Trophoblast cell (in vitro differentiated cells and primary cell): ENCODE measurements at regions not wholly inside any gene's neighbourhood (a gene's known extent, or its start where the extent isn't known, plus 50 kb on each side); places are given as distances from the start of the nearest gene placed in this dataset.

Source experiments
- DNase-seq, 2 donors: peaks; one replicate each; pipeline ENCODE4 v3.0.0-alpha.2; 2016
- H2AFZ ChIP-seq: 2 replicates; pipeline ENCODE4 v1.6.1; 2013; ENCODE audit warnings: low read length, moderate library complexity, mild to moderate bottlenecking; ENCODE audit not compliant: insufficient read depth, poor library complexity
- H2AK5ac ChIP-seq: 2 replicates; pipeline ENCODE4 v1.6.1; 2013; ENCODE audit warnings: mild to moderate bottlenecking, low read length
- H2BK120ac ChIP-seq: 2 replicates; pipeline ENCODE4 v1.6.1; 2013; ENCODE audit warnings: low read length, mild to moderate bottlenecking, moderate library complexity; ENCODE audit not compliant: insufficient read depth, poor library complexity
- H2BK12ac ChIP-seq: 2 replicates; pipeline ENCODE4 v1.6.1; 2013; ENCODE audit warnings: mild to moderate bottlenecking, low read length, moderate library complexity
- H2BK5ac ChIP-seq: 2 replicates; pipeline ENCODE4 v1.6.1; 2013; ENCODE audit warnings: low read length, low read depth, moderate library complexity, mild to moderate bottlenecking; ENCODE audit not compliant: poor library complexity
- H3K14ac ChIP-seq: 2 replicates; pipeline ENCODE4 v1.6.1; 2013; ENCODE audit warnings: mild to moderate bottlenecking, low read length
- H3K18ac ChIP-seq: 2 replicates; pipeline ENCODE4 v1.6.1; 2013; ENCODE audit warnings: mild to moderate bottlenecking, low read length
- H3K23ac ChIP-seq: 2 replicates; pipeline ENCODE4 v1.6.1; 2013; ENCODE audit warnings: low read length
- H3K27ac ChIP-seq: 2 replicates; pipeline ENCODE4 v1.5.1; 2013; ENCODE audit warnings: low read depth, mild to moderate bottlenecking, inconsistent platforms, low read length, moderate library complexity
- H3K27me3 ChIP-seq: 2 replicates; pipeline ENCODE4 v1.6.1; 2013; ENCODE audit warnings: inconsistent platforms, mild to moderate bottlenecking, low read length, moderate library complexity; ENCODE audit not compliant: insufficient read depth
- H3K36me3 ChIP-seq, 2 experiments: 1 replicate in 1 of 2; 2 replicates in 1 of 2; pipeline ENCODE4 v1.6.1; 2013; ENCODE audit warnings: low read length in 2 of 2, mild to moderate bottlenecking in 2 of 2, moderate library complexity in 1 of 2; ENCODE audit not compliant: insufficient read depth in 2 of 2, control insufficient read depth in 1 of 2
- H3K4ac ChIP-seq: 2 replicates; pipeline ENCODE4 v1.6.1; 2013; ENCODE audit warnings: low read depth, mild to moderate bottlenecking, low read length, moderate library complexity
- H3K4me1 ChIP-seq, 2 experiments: 1 replicate in 1 of 2; 2 replicates in 1 of 2; pipeline ENCODE4 v1.6.1; 2013; ENCODE audit warnings: low read length in 2 of 2, mild to moderate bottlenecking in 2 of 2, moderate library complexity in 1 of 2; ENCODE audit not compliant: insufficient read depth in 2 of 2, control insufficient read depth in 1 of 2
- H3K4me2 ChIP-seq: 2 replicates; pipeline ENCODE4 v1.6.1; 2013; ENCODE audit warnings: inconsistent platforms, mild to moderate bottlenecking, low read length, moderate library complexity
- H3K4me3 ChIP-seq: 2 replicates; pipeline ENCODE4 v1.5.1; 2013; ENCODE audit warnings: mild to moderate bottlenecking, low read depth, low read length, inconsistent platforms
- H3K79me1 ChIP-seq: one replicate; pipeline ENCODE4 v1.6.1; 2013; ENCODE audit warnings: low read length
- H3K79me2 ChIP-seq: 2 replicates; pipeline ENCODE4 v1.6.1; 2013; ENCODE audit warnings: low read length, mild to moderate bottlenecking; ENCODE audit not compliant: control insufficient read depth, insufficient read depth, poor library complexity
- H3K9ac ChIP-seq: 2 replicates; pipeline ENCODE4 v1.6.1; 2013; ENCODE audit warnings: mild to moderate bottlenecking, low read length
- H3K9me3 ChIP-seq: 2 replicates; pipeline ENCODE4 v1.6.1; 2013; ENCODE audit warnings: low read depth, mild to moderate bottlenecking, control low read depth, inconsistent platforms, low read length; ENCODE audit not compliant: insufficient read depth
- H4K12ac ChIP-seq: 2 replicates; pipeline ENCODE4 v1.6.1; 2013; ENCODE audit warnings: low read depth, mild to moderate bottlenecking, low read length, moderate library complexity
- H4K8ac ChIP-seq: 2 replicates; pipeline ENCODE4 v1.6.1; 2013; ENCODE audit warnings: low read depth, mild to moderate bottlenecking, low read length, moderate library complexity
- H4K91ac ChIP-seq: one replicate; pipeline ENCODE4 v1.6.1; 2013; ENCODE audit warnings: low read depth, mild to moderate bottlenecking, low read length, moderate library complexity
- WGBS: extraction: QIAGEN DNeasy Blood & Tissue Kit; methylation state at CpG from one replicate; pipeline ENCODE4 v1.1.7; 2013; ENCODE audit warnings: missing lambda C conversion rate; ENCODE audit not compliant: insufficient read length, insufficient coverage; ENCODE audit errors: extremely low coverage; 5-methylcytosine and 5-hydroxymethylcytosine counted together

- DNase-seq = no peak
- H3K9me3 ChIP-seq = no peaks in the 10 kb centered on the region
- no peak overlapping the region for H3K4me2 ChIP-seq
- no peak overlapping the region for H3K4ac ChIP-seq
- no CpG with 5 or more reads among the region's 3 CpGs for WGBS
- H4K91ac ChIP-seq = no peak overlapping the region
- H3K36me3 ChIP-seq = no peaks in the 10 kb centered on the region
- H3K79me2 ChIP-seq = no peaks in the 10 kb centered on the region
- H3K4me1 ChIP-seq = no peaks in the 10 kb centered on the region
- no peak overlapping the region for H3K23ac ChIP-seq
- H3K27ac ChIP-seq = no peak overlapping the region
- H3K9ac ChIP-seq = no peak overlapping the region
- H3K14ac ChIP-seq = no peak overlapping the region
- H4K12ac ChIP-seq = no peak overlapping the region
- H2BK12ac ChIP-seq = no peak overlapping the region
- H2AK5ac ChIP-seq = no peak overlapping the region
- no peaks in the 10 kb centered on the region for H3K79me1 ChIP-seq
- H2AFZ ChIP-seq = no peak overlapping the region
- H4K8ac ChIP-seq = no peak overlapping the region
- H2BK120ac ChIP-seq = no peak overlapping the region
- H3K18ac ChIP-seq = no peak overlapping the region
- H2BK5ac ChIP-seq = no peak overlapping the region
- H3K4me3 ChIP-seq = no peak overlapping the region
- H3K27me3 ChIP-seq = no peaks in the 10 kb centered on the region
Measured at GRCh38 chr2:67970542-67970941, 92.3 kb downstream of the C1D start.

GRCh38 chr2:67974559-67975430 lies 88.0 kb downstream of the C1D start:
- Histone ChIP-seq H3K14ac (no peak overlapping the region), H3K27ac (no peak overlapping the region), H3K27me3 (no peaks in the 10 kb centered on the region), H3K18ac (no peak overlapping the region), H3K36me3 (no peaks in the 10 kb centered on the region), H2BK5ac (no peak overlapping the region), H4K12ac (no peak overlapping the region), H3K9me3 (peaks cover 2% of the 10 kb centered on the region), H4K91ac (no peak overlapping the region), H4K8ac (no peak overlapping the region), H2BK120ac (no peak overlapping the region), H3K79me2 (no peaks in the 10 kb centered on the region), H3K23ac (no peak overlapping the region), H2AK5ac (no peak overlapping the region), H3K4me2 (no peak overlapping the region), H2BK12ac (no peak overlapping the region), H3K4ac (no peak overlapping the region), H3K9ac (no peak overlapping the region), H3K79me1 (no peaks in the 10 kb centered on the region), H3K4me1 (no peaks in the 10 kb centered on the region), H2AFZ (no peak overlapping the region), H3K4me3 (no peak overlapping the region)
- peak in 1 of 2 donors; percentile 16 for DNase-seq
- no CpG with 5 or more reads among the region's 7 CpGs for WGBS

- no peak overlapping the region for H2AFZ ChIP-seq
- no peak overlapping the region for H3K9ac ChIP-seq
- H3K18ac ChIP-seq = no peak overlapping the region
- no peak overlapping the region for H4K12ac ChIP-seq
- no peak overlapping the region for H3K27ac ChIP-seq
- H3K27me3 ChIP-seq = no peaks in the 10 kb centered on the region
- no peak overlapping the region for H4K91ac ChIP-seq
- H4K8ac ChIP-seq = no peak overlapping the region
- H3K23ac ChIP-seq = no peak overlapping the region
- WGBS = no CpG with 5 or more reads among the region's 1 CpG
- no peak overlapping the region for H3K4me2 ChIP-seq
- DNase-seq = no peak
- H3K4ac ChIP-seq = no peak overlapping the region
- H3K79me2 ChIP-seq = no peaks in the 10 kb centered on the region
- peaks cover 2% of the 10 kb centered on the region for H3K9me3 ChIP-seq
- H3K36me3 ChIP-seq = no peaks in the 10 kb centered on the region
- H2BK5ac ChIP-seq = no peak overlapping the region
- H3K79me1 ChIP-seq = no peaks in the 10 kb centered on the region
- no peak overlapping the region for H3K4me3 ChIP-seq
- H2AK5ac ChIP-seq = no peak overlapping the region
- no peak overlapping the region for H2BK120ac ChIP-seq
- no peak overlapping the region for H2BK12ac ChIP-seq
- no peaks in the 10 kb centered on the region for H3K4me1 ChIP-seq
- no peak overlapping the region for H3K14ac ChIP-seq
Measured at GRCh38 chr2:67977464-67977863, 85.3 kb downstream of the C1D start.

- Histone ChIP-seq H3K27me3 (no peaks in the 10 kb centered on the region), H2BK5ac (no peak overlapping the region), H3K4ac (no peak overlapping the region), H3K9ac (no peak overlapping the region), H4K12ac (no peak overlapping the region), H3K79me1 (no peaks in the 10 kb centered on the region), H3K9me3 (no peaks in the 10 kb centered on the region), H2AFZ (no peak overlapping the region), H3K79me2 (no peaks in the 10 kb centered on the region), H3K27ac (no peak overlapping the region), H3K4me2 (no peak overlapping the region), H2BK12ac (no peak overlapping the region), H3K36me3 (no peaks in the 10 kb centered on the region), H2AK5ac (no peak overlapping the region), H3K23ac (no peak overlapping the region), H4K8ac (no peak overlapping the region), H3K18ac (no peak overlapping the region), H3K14ac (no peak overlapping the region), H4K91ac (no peak overlapping the region), H2BK120ac (no peak overlapping the region), H3K4me1 (no peaks in the 10 kb centered on the region), H3K4me3 (no peak overlapping the region)
- DNase-seq = no peak
Measured at GRCh38 chr2:67982956-67983355, 79.8 kb downstream of the C1D start.
